ENCODE measurements at regions not wholly inside any gene's neighbourhood (a gene's known extent, or its start where the extent isn't known, plus 50 kb on each side); places are given as distances from the start of the nearest gene placed in this dataset.

GRCh38 chr21:31395791-31396190 is 51.7 kb upstream of the TIAM1 start:
- no peak for DNase-seq (ENCODE audit: extremely low read depth, low read depth)
- TF ChIP-seq CTCF (IDR thresholded peaks at IDR 0.05; ENCODE audit: low read depth, low read length), result no peak

- no peak for TF ChIP-seq CTCF (IDR thresholded peaks at IDR 0.05; ENCODE audit: low read depth, low read length)
- no peak for DNase-seq (ENCODE audit: extremely low read depth, low read depth)
These were observed 51.2 kb upstream of the TIAM1 start for GRCh38 chr21:31395268-31395667.

- DNase-seq (ENCODE audit: extremely low read depth, low read depth), result no peak
- TF ChIP-seq CTCF (IDR thresholded peaks at IDR 0.05; ENCODE audit: low read depth, low read length), result no peak
These were observed 50.2 kb upstream of the TIAM1 start for GRCh38 chr21:31394309-31394708.
